GM19238 (cell line): ENCODE measurements at regions not wholly inside any gene's neighbourhood (a gene's known extent, or its start where the extent isn't known, plus 50 kb on each side); places are given as distances from the start of the nearest gene placed in this dataset.
"Not testable (repeated sequence)": the region's sequence is repeated elsewhere in the genome, so short reads cannot be mapped to it uniquely, and the experiment has no call there.

ENCODE experiments used
- DNase-seq: peaks from one replicate; pipeline ENCODE4 v3.0.0; 2011; ENCODE audit warnings: low spot score; ENCODE audit not compliant: insufficient read length

DNA sequence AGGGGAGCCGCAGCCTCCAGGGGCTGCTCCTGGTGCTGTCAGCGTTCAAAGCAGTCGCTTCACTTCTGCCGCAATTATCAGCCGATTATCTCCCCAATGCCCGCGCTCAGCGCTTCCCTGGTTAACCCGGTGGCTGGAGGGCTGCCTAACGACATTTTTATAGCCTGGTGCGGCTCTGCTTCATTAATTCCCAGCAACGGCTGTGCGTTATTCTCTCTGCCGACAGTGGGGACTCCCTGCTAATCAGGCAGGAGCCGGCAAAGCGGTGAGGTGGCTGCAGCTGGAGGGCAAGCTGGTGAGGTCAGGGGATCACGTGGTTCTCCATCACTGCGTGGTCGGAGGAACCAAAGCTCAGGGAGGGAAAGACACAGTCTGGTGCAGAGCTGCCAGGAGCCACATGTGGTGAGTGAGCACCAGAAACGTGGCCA is 62.9 kb downstream of the GLRX5 start:
- peak; percentile 32 for DNase-seq

DNA sequence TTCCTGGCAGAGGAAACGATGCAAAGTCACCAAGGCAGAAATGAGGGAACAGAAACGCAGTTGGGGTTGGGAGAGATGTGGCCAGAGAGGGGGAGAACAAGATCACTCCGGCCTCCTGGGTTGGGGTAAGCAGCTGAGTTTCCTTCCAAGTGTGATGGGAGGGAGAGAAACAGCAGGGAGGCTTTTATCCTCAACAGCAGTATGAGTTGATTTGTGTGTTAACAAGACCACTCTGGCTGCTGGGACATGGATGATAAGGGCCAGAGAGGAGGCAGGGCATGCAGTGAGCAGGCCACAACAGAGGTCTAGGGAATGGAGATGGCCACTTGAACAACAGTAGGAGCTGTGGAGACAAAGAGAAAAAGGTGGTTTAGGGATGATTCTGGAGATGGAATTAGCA is 66.8 kb downstream of the GLRX5 start:
- DNase-seq: no peak

DNA sequence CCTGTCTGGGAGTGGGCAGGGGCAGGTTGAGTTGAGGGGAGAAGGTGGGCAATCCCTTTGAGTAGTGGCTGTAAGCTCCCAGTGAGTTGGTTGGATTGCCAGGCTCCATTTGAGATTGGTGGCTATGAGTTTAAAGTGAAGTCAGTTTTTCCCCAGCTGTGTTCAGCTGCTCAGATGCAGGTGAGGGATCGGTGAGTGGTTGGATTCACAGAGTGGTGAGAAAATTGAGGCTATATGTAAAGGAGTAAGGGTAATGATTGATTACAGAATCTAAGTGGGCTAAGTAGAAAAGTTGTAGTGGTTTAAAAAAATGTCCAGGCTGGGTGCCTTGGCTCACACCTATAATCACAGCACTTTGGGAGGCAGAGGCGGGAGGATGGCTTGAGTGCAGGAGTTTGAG is 68.6 kb downstream of the GLRX5 start:
- DNase-seq: no peak

- DNase-seq: no peak
These were observed 71.4 kb downstream of the GLRX5 start for GRCh38 chr14:95606266-95606665.

- DNase-seq: no peak
These were observed 73.9 kb downstream of the GLRX5 start for GRCh38 chr14:95608637-95609235.

- peak; percentile 29 for DNase-seq
These were observed 74.6 kb downstream of the GLRX5 start for GRCh38 chr14:95609398-95609990.

DNA sequence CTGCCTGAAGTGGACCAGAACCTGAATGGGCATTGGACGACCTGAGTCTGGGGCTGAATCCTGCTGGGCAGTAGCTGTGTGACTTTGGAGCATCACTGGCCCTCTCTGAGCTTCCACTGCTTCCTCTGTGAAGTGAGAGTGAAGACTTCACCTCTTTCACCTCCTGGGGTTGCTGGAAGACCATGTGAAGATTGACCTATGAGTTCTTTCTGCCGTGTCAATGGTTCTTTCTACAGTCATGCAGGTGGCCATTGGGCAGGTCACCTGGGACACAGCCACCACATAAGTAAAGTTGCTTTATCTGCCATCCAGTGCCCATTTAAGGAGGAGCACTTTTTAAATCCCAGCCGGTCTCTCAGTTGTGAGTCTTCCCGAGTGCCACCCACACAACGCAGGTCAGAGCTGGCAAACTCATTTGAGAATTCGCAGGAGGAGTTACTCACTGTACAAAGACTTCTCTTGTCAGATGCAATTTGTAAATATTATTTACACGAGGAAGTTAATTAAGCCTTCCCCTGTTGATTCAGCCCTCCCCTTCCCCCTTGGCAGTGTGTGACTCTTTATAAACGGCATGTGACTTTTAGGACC is 74.8 kb upstream of the TCL1B start:
- no peak for DNase-seq

DNA sequence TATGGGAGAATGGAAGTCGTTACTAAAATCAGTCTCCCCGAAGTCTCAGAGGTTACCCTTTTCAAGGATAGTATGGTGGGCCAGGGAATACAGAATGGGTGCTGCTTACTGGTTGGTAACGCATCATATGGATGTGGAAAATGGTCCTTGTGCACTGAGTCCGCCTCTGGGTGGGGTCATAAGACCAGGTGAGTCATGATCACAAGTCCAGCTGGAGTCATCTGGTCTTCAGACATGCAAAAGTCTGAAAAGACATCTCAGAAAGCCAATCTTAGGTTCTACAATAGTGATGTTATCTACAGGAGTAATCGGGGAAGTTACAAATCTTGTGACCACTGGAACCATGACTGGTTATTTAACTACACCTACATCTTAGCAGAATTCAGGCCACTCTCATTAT is 71.9 kb upstream of the TCL1B start:
- DNase-seq: no peak

GRCh38 chr14:95616745-95617144 is 69.5 kb upstream of the TCL1B start:
- no peak for DNase-seq

DNA sequence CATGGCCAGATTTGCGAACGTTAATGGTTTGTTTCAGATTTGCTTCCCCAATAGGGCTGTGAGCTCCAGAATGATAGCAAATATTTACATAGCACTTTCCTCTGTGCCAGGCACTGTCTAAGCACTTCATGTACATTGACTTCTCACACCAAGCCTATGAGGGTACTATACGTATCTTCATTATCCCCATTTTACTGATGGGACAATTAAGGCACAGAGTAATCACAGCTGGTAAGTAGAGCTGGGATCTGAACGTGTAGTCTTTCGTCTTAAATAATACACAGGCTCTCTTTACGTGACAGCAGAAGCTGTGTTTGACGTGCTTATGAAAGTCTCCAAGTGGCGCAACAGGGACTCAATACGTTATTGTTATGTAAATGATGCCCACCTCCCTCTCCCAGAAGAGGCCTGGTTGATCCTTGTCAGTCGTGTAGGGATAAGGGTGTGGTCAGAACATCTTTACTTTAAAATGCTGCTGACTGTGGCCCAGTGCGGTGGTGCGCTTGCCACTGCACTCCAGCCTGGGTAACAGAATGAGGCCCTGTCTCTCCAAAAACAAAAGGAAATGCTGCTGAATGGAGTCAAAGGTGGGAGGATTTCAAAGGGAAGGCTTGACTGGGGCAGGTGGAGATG is 66.3 kb upstream of the TCL1B start:
- no peak for DNase-seq

DNA sequence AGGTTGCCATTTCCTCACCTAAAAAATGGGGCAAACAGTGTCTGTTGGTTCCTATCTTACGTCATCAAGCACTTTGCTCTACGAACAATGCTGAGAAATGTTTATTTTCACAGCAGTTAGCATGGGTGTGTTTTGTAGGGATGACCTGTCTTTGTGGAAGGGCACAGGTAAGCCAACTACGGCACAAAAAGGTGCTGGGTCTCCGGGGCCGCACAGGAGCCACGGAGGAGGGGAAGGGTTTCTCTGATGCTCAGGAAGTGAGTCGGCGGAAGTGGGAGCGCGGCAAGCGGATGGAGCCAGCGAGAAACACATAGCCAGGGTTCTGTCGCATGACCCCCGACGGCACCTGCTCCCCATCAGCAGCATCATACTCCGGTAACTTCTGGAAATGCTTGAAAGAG is 65.6 kb upstream of the TCL1B start:
- DNase-seq: no peak

DNA sequence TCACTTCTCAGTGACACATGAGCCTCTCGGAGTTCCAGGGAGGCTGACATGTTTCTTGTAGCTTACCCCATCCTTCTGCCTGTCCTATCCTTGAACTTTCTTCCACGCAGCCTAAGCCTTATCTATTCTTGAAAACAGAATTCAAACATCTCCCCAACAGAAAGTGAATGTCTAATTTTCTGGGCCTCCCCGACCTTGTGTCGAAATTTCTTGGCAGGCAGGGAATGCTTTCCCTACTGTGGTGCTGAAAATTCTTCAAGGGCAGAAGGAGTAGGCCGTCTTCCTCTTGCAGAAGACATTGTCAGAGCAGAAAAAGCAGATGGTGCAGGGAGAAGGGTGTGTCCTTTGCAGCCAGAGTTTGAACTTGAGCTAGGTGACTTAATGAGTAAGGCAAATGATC is 63.0 kb upstream of the TCL1B start:
- DNase-seq: no peak

DNA sequence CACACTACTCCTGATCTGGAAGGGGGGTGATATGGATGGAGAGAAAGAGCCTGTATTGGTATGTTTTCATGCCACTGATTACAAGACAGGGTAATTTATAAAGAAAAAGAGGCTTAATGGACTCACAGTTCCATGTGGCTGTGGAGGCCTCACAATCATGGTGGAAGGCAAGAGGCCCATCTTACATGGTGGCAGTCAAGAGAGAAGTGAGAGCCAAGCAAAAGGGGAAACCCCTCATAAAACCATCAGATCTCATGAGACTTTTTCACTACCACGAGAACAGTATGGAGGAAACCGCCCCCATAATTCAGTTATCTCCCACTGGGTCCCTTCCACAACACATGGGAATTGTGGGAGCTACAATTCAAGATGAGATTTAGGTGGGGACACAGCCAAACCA is 60.5 kb upstream of the TCL1B start:
- not testable (repeated sequence) for DNase-seq

- no peak for DNase-seq
These were observed 51.2 kb upstream of the TCL1B start for GRCh38 chr14:95635051-95635450.
